Nephron progenitor cell (in vitro differentiated cells): ENCODE measurements at regions not wholly inside any gene's neighbourhood (a gene's known extent, or its start where the extent isn't known, plus 50 kb on each side); places are given as distances from the start of the nearest gene placed in this dataset.

ENCODE experiments used
- DNase-seq: peaks from one replicate; pipeline ENCODE4 v3.0.0; 2021
- H3K27ac Mint-ChIP-seq: 2 replicates; pipeline ENCODE4 v1.8.0; 2021; ENCODE audit warnings: mild to moderate bottlenecking, moderate library complexity, mixed read lengths
- H3K27me3 Mint-ChIP-seq: 2 replicates; pipeline ENCODE4 v1.8.0; 2021; ENCODE audit warnings: mild to moderate bottlenecking, low read depth, mixed read lengths; ENCODE audit not compliant: poor library complexity
- H3K36me3 Mint-ChIP-seq: 2 replicates; pipeline ENCODE4 v1.8.0; 2021; ENCODE audit warnings: low read depth, mixed read lengths
- H3K4me1 Mint-ChIP-seq: 2 replicates; pipeline ENCODE4 v1.8.0; 2021; ENCODE audit warnings: mixed read lengths
- H3K4me3 Mint-ChIP-seq: 2 replicates; pipeline ENCODE4 v1.8.0; 2021; ENCODE audit warnings: mild to moderate bottlenecking, moderate library complexity, mixed read lengths
- H3K9me3 Mint-ChIP-seq: 2 replicates; pipeline ENCODE4 v1.8.0; 2021; ENCODE audit warnings: mild to moderate bottlenecking, moderate library complexity, mixed read lengths
- CTCF ChIP-seq: fragments of 200-600 bp; sonication (generic); IDR thresholded peaks from 2 replicates; pipeline ENCODE4 v1.5.0; 2021; ENCODE audit warnings: antibody characterized with exemption

DNA sequence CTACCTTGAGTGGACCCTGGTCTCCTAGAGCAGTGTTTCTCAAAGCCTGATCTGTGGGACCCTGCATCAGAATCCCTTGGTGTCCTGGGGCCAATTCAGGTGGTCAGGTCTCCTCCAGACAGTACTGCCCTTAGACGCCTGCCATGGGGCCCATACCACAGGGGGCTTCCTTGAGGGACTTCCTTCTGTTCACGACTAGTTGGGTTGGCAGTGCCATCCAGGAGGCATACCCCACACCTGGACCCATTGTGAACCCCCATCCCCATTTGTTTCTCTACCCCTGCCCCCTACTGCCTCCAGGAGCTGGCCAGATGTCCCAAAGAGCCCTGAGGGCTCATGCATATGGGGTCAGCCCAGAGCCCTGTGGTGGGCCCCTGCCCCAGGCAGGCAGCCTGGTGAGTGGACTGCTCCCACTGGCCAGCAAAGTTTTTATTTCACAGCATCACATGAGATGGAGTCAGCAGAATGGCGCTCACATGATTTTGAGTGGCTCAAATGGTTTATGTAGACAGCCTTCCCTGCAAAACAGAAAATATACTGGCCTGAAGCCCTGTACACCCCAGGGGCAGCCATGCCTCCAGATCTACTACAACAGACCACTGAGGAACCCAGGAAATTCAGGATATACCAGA, 259.9 kb upstream of the ZMIZ1 start:
- Mint-ChIP-seq H3K27ac (no peak overlapping the region), H3K36me3 (no peaks in the 10 kb centered on the region), H3K4me1 (peaks cover 50% of the 10 kb centered on the region), H3K4me3 (no peak overlapping the region), H3K9me3 (no peaks in the 10 kb centered on the region), H3K27me3 (peaks cover 26% of the 10 kb centered on the region)
- DNase-seq: no peak
- no peak for TF ChIP-seq CTCF

DNA sequence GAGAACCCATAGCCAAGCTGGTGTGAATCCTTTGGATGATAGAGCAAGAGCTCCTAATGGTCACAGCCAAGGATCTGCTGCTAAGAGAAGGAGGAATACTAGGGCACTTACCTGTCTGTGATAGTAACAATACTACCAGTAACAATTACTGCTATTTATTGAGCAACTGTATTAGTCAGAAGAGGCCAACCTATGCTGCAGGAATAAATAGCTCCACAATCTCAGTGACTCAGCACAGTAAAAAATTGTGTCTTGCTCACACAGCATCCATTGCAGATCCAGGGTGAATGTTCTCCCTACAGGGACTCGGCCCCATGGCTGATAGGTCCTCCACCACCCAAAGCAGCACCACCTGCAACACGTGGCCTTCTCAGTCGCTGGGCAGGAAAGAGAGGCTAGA, 257.6 kb upstream of the ZMIZ1 start:
- Mint-ChIP-seq H3K27ac (no peak overlapping the region), H3K4me1 (peaks cover 36% of the 10 kb centered on the region), H3K36me3 (no peaks in the 10 kb centered on the region), H3K9me3 (no peaks in the 10 kb centered on the region), H3K27me3 (peaks cover 26% of the 10 kb centered on the region), H3K4me3 (no peak overlapping the region)
- TF ChIP-seq CTCF: no peak
- no peak for DNase-seq

DNA sequence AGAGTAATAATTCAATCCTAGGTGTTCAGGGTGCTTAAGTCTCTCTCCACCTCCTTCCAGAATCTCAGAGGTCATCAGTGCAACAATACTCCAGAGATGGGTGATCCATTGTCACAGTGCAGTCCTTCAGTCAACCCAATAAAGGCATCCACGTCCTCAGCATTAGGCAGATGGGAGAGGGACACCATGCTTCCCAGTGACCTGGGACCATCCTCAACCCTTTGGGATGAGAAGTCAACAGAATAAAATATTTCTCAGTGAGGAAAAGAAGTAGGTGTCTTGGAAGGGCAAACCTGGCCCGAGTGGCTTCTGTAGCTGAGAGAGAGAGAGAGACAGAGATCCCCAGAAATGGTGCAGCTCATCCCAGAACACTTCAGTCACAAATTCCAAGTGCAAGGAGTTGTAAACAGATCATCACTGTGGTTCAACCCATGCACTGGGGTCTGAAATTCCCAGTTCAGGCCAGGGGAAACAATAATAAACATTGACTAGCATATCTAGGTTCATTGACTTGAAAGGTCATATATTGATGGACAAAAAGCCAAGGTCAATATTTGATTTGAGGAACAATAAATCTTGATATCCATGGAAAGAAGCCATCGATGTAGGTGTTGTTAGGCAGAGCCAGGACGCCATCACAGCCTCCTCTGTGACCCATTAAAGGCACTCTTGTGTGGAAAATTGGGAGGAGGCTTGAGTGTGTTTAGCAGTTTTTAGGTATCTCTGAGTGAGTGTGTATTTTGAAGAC, 256.0 kb upstream of the ZMIZ1 start:
- Mint-ChIP-seq H3K9me3 (no peaks in the 10 kb centered on the region), H3K4me1 (peaks cover 26% of the 10 kb centered on the region), H3K27ac (no peak overlapping the region), H3K27me3 (peaks cover 21% of the 10 kb centered on the region), H3K4me3 (no peak overlapping the region), H3K36me3 (no peaks in the 10 kb centered on the region)
- TF ChIP-seq CTCF: no peak
- no peak for DNase-seq

- DNase-seq: no peak
- peaks cover 19% of the 10 kb centered on the region for H3K4me1 Mint-ChIP-seq
- TF ChIP-seq CTCF: no peak
- H3K4me3 Mint-ChIP-seq: no peak overlapping the region
- no peaks in the 10 kb centered on the region for H3K36me3 Mint-ChIP-seq
- no peaks in the 10 kb centered on the region for H3K9me3 Mint-ChIP-seq
- H3K27me3 Mint-ChIP-seq: peaks cover 20% of the 10 kb centered on the region
- no peak overlapping the region for H3K27ac Mint-ChIP-seq
Observed at GRCh38 chr10:78813526-78813925, 255.2 kb upstream of the ZMIZ1 start.

DNA sequence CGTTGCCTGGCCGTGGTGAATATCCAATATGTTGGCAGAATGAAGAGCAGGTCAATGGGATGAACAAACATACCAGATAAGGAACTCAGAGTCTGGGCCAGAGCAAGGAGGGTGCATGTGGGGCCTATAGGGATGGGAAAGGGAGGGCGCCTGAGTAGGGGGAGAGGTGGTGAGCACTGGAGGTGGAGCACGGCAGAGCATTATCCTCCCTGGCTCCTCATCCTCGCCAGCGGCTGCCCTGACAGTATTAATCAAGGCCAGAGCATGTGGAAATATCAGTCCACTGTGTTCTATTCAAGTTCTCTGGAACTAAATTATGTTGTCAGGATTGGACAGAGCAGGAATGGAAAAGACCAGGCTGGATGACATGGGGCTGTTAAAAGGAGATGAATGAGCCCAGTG, 254.8 kb upstream of the ZMIZ1 start:
- no peak for DNase-seq
- Mint-ChIP-seq H3K9me3 (no peaks in the 10 kb centered on the region), H3K4me3 (no peak overlapping the region), H3K4me1 (peaks cover 19% of the 10 kb centered on the region), H3K27me3 (peaks cover 20% of the 10 kb centered on the region), H3K36me3 (no peaks in the 10 kb centered on the region), H3K27ac (no peak overlapping the region)
- TF ChIP-seq CTCF: no peak

- peaks cover 19% of the 10 kb centered on the region for H3K4me1 Mint-ChIP-seq
- no peaks in the 10 kb centered on the region for H3K36me3 Mint-ChIP-seq
- H3K4me3 Mint-ChIP-seq: no peak overlapping the region
- TF ChIP-seq CTCF: no peak
- H3K27ac Mint-ChIP-seq: no peak overlapping the region
- peaks cover 20% of the 10 kb centered on the region for H3K27me3 Mint-ChIP-seq
- H3K9me3 Mint-ChIP-seq: no peaks in the 10 kb centered on the region
- DNase-seq: no peak
Observed at GRCh38 chr10:78814407-78814806, 254.4 kb upstream of the ZMIZ1 start.
